GM19025 (cell line): ENCODE measurements at regions not wholly inside any gene's neighbourhood (a gene's known extent, or its start where the extent isn't known, plus 50 kb on each side); places are given as distances from the start of the nearest gene placed in this dataset.

Source experiments
- ATAC-seq: cut with Tn5 transposase; IDR thresholded peaks from one replicate; pipeline ENCODE4 v1.9.1; 2021; ENCODE audit warnings: mild to moderate bottlenecking, low read depth, moderate library complexity; ENCODE audit not compliant: unreplicated experiment

DNA sequence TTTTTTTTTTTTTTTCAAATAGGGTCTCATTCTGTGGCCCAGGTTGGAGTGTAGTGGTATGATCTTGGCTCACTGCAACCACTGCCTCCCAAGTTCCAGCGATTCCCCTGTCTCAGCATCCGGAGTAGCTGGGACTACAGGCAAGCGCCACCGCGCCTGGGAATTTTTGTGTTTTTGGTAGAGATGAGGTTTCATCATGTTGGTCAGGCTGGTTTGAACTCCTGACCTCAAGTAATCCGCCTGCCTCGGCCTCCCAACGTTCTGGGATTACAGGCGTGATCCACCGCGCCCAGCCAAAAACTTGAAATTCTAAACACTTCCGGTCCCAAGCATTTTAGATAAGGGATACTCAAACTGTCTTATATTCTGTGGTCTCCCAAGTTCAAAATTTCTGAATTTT lies 718.9 kb upstream of the MEF2C start:
- ATAC-seq, result no peak

DNA sequence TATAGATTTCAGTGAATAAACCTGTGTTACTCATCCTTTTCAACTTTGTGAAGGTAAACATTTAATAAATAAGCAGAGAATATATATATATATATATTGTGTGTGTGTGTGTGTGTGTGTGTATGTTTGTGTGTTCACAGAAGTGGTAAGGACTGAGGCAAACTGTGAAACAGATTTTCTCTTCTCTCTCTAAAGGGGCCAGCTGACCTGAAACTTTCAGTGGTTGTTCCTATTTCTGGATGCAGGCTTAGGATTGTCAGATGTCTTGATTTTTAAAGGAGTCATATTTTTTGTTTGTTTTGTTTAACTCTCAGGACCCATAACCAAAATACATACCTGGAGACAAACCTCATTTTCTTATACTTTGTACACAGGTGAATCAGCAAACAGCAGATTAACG lies 714.9 kb upstream of the MEF2C start:
- ATAC-seq, result no peak

DNA sequence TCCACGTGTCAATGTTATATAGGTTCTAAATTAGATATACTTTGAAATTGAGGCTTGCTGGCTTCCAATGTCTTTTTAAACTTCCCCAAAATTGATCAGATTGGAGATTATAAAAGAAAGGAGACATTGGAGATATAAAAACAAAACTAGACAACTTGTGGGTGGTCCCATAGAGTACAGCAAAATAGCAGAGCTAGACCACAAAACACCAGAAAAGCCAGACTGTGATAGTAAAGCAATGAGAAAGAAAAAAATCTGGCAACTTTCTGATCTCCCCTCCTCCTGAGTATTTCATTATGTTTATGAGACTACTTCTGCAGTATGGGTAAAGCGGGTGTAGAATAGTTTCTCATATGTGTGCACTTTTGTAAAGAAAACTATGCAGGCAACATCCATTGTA lies 713.8 kb upstream of the MEF2C start:
- no peak for ATAC-seq

DNA sequence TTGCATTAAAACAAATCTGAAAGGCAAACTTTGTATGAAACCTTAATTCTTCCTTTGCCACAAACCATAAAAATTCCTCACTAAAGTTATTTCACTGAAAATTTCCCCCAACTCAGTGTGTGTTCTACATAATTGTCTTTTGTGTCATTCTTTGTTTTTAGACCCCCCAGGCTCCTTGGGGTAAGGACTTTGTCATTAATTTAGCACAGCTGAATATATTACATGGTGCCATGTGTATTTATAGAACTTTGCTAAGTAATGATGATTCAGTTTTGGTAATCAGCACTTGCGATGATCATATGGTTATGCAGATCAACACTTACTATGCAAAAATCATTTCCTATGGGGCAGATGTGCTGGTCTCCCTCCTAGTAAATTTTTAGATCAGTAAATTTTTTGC lies 712.1 kb upstream of the MEF2C start:
- no peak for ATAC-seq

DNA sequence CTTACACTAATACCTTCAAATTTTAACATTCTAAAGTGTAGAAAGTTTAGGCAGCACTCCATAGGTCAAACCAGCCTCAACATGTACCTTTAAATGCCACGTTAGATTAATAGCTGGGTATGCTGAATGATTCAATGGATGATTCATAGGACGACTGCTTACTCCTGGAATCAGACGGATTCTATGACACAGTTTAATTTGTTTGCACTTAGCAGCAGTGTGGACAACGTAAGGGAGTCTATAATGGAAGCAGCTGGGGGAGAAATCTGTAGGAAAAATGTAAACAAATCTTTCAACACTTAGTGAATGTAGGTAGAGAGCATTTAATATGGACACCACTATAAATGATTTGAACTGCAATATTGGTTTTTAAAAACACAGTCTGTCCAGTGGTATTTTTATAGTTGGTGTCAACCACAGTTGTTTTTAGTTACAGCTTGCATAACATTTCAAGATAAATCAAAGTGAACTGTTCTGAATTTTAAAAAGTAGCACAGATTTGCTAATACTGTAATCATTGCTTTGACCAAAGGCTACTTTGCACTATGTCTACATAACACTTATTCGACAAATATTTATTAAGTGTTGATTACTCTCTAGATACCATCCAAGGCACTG lies 701.5 kb upstream of the MEF2C start:
- ATAC-seq, result no peak

DNA sequence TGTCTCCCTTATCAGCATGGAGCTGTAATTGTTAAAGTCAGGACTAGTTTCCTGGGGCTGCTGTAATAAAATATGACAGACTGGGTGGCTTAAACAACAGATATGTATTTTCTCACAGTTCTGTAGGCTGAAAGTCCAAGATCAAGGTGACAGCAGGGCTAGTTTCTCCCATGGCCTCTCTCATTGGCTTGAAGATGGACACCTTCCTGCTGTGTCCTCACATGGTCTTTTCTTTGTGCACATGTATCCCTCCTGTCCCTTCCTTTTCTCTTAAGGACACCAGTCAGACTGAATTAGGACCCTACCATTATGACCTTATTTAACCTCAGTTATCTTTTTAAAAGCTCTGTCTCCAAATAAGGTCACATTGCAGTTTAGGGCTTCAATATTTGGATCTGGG lies 700.5 kb upstream of the MEF2C start:
- ATAC-seq, result no peak

DNA sequence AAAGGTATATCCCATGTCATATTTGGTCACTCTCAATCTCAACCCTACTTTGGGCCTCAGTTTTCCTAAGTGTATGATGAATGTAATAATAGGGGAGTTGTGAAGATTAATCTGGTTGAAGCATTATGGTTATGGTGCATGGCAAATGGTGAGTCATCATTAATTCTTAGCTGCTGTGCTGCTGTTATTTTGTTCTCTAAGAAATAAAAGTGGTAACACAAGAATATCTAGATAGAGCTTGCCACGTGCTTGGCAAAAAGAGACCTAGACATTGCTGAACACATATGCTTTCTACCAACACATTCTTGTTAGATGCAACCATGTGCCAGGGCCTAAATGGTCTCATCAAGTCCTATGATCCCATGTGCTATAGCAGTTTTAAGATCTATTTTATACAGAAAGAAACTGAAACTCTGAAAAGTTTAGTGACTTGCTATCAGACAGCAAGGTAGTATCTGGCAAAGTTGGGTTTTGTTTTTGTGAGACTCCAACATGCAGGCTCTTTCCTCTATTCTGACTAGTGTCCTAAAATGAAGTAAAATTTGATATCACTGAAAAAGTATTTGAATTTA lies 699.9 kb upstream of the MEF2C start:
- ATAC-seq, result no peak

DNA sequence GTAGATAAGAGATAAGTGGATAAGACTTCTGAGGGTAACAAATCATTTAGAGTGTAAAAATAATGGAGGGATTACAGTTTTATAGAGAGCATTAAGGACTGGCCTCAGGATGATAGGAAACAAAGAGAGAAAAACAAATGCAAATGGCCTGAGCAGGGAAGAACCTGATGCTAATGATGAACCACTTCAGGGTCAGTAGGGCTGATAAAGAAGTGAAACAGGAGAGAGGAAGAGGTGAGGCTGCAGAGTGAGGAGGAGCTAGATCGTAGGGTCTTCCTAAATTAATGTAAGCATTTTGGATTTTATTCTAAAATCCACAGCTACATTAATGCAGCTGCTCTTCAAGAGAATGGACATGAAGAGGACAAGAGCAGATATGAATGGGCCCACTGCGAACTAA lies 698.0 kb upstream of the MEF2C start:
- no peak for ATAC-seq

DNA sequence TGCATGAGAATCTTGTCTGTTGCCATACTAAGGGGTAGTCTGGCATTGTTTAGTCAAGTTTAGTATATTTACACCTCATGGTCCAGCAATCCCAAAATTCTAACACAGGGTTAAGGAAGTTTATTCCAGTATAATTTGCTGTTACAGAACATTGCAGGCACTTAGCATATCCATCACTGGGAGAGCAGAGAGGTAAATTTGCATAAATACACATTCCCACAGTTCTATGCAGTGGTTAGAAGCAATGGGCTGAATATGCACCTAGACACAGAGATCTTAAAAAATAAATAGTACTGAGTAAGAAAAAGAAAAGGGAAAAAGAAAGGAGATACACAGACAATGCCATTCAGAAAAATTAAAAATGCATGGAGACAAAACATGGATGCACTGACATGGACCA lies 692.3 kb upstream of the MEF2C start:
- no peak for ATAC-seq

DNA sequence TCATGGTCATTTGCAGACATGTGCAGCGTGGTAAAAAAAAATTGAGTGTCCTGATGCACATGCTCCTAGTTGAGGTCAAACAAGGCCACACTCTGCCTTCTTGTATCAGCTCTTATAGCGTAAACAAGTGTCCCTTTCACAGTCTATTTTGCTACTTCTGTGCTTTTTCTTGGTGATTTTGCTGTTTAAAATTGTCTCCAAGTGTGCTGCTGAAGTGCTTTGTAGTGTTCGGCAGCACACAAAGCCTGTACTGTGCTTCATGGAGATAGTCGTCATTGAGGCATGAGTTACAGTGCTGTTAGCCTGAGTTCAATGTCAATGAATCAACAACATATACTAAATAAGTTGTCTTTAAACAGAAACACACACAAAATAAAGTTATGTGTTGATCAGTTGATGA lies 690.4 kb upstream of the MEF2C start:
- no peak for ATAC-seq

DNA sequence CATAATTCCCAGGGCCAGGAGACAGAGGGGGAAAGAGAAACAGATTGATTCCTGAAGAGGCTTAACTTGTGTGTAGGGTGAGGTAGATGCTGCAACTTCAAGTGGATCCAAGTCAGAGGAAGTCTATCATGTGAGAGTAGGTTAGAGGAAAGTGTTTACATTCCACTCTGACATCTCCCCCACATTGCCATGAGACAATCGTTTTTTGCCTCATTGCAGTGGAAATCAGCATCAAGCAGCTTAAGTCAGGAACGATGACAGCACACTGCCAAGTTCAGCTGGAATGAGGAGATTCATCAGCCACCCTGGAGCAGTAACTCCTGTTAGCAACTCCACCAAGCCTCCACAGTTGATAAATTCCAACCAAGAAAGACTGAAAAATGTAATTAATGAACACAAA lies 689.7 kb upstream of the MEF2C start:
- no peak for ATAC-seq

DNA sequence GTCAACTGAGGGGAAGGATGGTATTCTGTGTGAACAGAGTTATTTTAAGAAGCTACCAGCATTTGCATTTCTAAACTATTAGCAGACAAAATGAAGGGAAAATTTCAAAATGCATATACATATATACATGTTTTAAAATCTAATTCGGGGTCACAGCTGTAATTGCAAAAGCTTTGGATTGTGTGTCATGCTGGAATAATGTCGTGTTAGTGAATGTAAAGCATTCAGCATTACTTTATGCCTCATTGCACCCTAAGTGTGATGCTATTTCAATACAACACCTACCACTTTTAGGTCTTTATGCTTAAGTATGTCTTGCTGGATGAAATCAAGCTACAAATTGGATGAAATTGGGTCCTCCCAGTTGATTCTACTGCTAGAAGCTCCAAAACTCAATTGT lies 687.6 kb upstream of the MEF2C start:
- no peak for ATAC-seq

DNA sequence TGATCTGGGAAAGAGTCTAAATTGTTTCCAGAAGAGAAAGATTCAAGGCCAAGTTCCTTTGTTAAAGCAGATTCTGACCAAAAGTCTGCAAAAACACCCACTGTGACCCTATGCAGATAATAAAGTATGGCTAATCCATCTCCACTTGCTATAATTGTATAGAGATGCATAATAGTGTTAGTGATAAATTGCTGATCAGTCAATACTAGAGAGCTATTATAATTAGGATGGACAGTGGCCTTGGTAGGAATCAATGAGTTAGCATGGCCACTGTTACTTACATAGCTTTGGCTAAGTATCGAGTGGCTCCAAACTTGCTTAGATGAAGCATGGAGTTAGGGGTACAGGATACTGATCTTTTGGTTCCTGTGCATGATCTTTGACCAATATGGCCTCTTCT lies 683.4 kb upstream of the MEF2C start:
- ATAC-seq, result no peak

DNA sequence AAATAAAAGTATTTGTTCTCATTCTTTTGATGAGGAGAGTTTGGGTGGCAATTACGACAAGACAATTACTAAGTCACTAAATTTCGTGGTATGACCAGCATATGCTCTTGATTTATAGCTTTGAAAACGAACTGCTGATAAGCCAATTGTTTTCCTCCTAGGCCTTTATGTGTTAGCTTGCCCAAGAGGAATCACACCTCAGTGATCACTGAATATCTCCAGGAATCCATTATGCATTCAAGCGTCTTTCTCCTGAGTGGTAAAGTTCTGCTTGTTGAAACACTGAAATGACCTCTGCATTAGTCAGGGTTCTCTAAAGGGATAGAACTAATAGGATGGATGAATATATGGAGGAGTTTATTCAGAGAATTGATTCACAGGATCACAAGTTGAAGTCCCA lies 677.7 kb upstream of the MEF2C start:
- ATAC-seq, result no peak

DNA sequence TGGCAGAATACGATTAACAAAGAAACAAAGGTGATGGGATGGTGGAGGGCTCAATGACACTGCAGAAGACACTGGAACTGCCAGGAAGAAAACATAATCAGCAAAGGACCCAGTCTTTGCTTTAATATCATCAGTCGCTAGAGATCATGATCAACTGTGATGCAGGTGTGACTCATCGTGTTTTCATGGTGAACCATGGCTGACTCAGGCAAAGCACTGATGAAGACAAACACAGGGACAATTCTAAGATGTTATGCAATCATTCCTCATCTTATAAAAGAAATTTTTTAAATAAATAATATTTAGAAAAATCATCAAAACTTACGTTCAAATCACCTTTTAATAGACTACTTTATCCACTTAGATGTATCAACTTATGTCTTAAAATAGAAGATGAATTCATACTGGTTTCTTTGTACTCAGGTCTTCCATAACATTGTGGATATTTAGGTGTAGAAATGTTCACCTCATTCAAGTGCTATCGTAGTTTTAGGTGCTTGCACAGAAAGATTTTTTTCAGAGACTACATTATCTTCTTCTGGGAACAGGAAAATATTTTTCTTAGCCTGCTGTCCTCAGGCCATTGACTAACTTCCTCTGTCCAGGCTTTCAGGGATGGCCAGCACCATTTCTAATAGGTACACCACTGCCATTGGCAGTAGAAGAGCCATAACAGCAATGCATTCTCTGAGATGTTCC lies 673.4 kb upstream of the MEF2C start:
- no peak for ATAC-seq

DNA sequence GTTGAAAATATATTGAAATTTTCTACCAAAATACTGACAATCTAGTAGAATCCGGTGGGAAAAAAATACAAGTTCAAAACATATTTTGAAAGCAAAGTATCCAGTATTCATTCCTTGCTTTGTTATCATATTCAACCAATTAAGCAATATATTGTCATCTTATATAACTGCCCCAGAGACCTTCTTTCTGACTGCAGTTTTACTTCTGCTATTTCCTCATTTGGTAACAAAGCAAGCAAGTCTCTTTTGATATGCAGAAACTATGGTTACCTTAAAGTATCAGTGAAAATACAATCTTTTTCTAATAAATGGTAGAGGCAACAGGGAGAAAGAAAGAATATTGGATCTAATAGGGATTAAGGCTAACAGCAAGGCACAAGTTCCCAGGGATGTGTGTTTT lies 663.7 kb upstream of the MEF2C start:
- ATAC-seq, result no peak

DNA sequence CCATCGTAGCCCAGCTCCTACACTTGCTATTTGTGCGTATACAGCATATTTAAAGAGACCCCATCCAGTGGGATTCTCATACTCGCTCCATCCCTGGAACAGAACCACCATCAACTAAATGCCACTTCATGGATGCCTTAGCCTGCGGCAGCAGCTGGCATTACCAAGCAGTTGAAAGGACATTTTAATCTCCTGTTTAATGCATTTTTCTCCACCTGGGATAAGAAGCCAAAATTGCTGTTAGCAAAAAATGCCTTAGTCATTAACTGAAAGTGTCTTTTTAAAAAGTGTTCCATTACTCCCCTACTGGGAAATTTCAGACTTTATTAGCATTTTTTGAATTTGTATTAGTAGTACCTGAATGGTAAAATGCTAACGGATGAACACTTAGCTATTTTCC lies 662.6 kb upstream of the MEF2C start:
- ATAC-seq, result no peak

DNA sequence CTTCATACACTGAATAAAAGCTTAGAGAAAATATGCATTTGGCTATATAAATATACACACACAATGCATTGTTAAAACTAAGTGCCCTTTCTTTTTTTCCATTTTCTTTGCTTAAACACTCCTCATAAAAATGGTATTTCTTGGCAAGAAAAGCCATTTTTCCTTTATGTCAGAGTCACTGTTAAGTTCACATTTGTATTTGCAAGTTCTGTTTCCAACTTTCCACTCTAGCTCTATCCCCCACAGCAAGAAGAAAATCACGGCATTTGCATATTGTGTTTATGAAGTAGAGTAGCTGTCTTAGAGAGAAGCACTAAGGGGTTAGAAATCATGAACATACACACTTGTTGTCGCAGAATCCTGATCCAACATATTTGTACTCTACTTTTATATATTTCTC lies 662.1 kb upstream of the MEF2C start:
- ATAC-seq, result no peak

DNA sequence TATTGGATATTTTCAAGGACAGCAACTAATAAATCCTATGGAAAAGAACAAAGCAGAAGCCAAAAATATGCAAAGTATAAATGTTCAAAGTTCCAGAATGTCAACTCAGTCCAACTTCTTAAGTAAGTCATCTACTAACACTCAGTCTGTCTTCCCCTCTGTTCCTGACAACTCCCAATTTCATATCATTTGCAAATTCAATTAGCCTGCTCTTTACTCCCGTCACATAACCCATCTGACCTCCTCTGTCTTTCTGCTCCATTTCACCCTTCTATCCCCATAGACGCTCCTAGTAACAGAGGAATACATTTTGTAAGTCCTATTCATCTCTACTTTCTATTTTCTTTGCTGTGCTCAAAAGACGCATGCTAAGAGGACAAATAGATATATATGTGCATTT lies 659.8 kb upstream of the MEF2C start:
- no peak for ATAC-seq

DNA sequence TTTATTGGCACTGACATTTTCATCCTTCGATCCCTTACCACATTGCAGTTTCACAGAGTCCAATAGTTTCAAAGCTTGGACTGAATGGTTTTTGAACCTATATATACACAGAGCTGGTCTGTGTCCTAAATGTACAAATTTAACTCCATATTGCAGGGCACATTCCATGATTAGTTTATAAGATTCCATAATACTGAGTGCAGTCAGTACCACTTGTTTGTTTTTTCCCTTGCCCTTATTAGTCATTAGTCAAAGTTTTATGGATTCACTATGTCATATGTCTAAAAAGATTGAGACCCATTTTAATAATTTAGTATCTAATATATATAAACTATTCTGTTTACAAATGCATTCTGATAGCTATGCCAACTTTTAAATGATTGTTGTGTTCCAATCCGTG lies 654.8 kb upstream of the MEF2C start:
- ATAC-seq, result no peak

DNA sequence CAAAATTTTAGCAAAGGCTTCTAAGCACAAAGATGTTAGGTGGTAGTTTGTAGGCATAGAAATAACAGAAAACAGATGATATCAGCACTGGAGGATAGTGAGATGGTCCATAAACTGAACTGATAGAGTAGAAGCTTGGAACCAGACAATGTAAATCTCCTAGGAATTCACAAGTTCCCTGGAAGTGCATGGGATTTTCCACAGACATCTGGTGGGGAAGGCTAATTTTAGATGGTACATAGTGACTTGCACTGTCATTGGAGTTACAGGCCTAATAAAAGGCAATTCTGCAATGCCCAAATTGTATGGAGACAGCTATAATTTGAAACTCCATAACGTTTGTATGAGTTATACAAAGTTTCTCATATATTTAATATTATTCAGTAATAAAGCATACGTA lies 653.0 kb upstream of the MEF2C start:
- no peak for ATAC-seq

DNA sequence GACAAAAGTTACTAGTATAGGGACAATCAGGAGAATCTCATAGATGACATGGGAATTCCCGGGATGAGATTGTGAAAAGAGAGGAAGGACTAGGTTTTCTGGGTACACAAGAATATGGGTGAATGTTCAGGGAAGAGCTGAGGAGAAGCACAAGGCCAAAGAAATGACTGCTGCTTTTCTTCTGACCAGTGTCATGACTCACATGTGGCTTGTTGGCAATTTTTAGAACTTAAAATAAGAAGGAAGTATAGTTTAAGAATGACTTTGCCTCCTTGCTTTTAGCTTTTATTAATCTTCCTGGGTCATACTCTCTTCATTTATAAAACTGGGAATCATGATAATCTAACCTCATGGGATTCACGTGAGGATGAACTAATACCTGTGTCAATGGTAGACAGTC lies 652.4 kb upstream of the MEF2C start:
- no peak for ATAC-seq
